Fibroblast of the conjunctiva (primary cell): ENCODE measurements at regions not wholly inside any gene's neighbourhood (a gene's known extent, or its start where the extent isn't known, plus 50 kb on each side); places are given as distances from the start of the nearest gene placed in this dataset.

Experiments used
- DNase-seq: peaks from one replicate; pipeline ENCODE4 v3.0.0-alpha.2; 2010; ENCODE audit warnings: low read depth

GRCh38 chr9:96038271-96038670, 162.8 kb downstream of the ERCC6L2 start:
- DNase-seq: no peak

- no peak for DNase-seq
Observed at GRCh38 chr9:96034553-96035122, 159.1 kb downstream of the ERCC6L2 start.

GRCh38 chr9:96033896-96034295, 158.4 kb downstream of the ERCC6L2 start:
- no peak for DNase-seq

GRCh38 chr9:96031916-96032534, 156.5 kb downstream of the ERCC6L2 start:
- DNase-seq: no peak

GRCh38 chr9:96031366-96031824, 155.9 kb downstream of the ERCC6L2 start:
- peak; percentile 49 for DNase-seq

GRCh38 chr9:96029722-96030530, 154.4 kb downstream of the ERCC6L2 start:
- DNase-seq: no peak

GRCh38 chr9:96027251-96028131, 152.0 kb downstream of the ERCC6L2 start:
- no peak for DNase-seq

- no peak for DNase-seq
Observed at GRCh38 chr9:96026655-96027213, 151.2 kb downstream of the ERCC6L2 start.

- DNase-seq: no peak
Observed at GRCh38 chr9:96025995-96026602, 150.6 kb downstream of the ERCC6L2 start.

- no peak for DNase-seq
Observed at GRCh38 chr9:96023486-96023885, 148.0 kb downstream of the ERCC6L2 start.

GRCh38 chr9:96022445-96023051, 147.1 kb downstream of the ERCC6L2 start:
- no peak for DNase-seq

GRCh38 chr9:96021551-96022444, 146.3 kb downstream of the ERCC6L2 start:
- DNase-seq: no peak

GRCh38 chr9:96020792-96021550, 145.5 kb downstream of the ERCC6L2 start:
- no peak for DNase-seq

GRCh38 chr9:96020300-96020791, 144.9 kb downstream of the ERCC6L2 start:
- no peak for DNase-seq
